Dendritic cell treated with granulocyte-macrophage colony-stimulating factor and Interleukin-4, amounts not matched to agents 40 ng/mL and 50 ng/mL, for 4 days (primary cell): ENCODE measurements at regions not wholly inside any gene's neighbourhood (a gene's known extent, or its start where the extent isn't known, plus 50 kb on each side); places are given as distances from the start of the nearest gene placed in this dataset.
"Not testable (repeated sequence)": the region's sequence is repeated elsewhere in the genome, so short reads cannot be mapped to it uniquely, and the experiment has no call there.

Source experiments
- H3K27ac Mint-ChIP-seq: one replicate; pipeline ENCODE4 v1.8.0; 2022; ENCODE audit warnings: mild to moderate bottlenecking, mixed read lengths
- H3K27me3 Mint-ChIP-seq: one replicate; pipeline ENCODE4 v1.8.0; 2022; ENCODE audit warnings: mild to moderate bottlenecking, mixed read lengths
- H3K36me3 Mint-ChIP-seq: one replicate; pipeline ENCODE4 v1.8.0; 2022; ENCODE audit warnings: low read depth, mixed read lengths
- H3K4me1 Mint-ChIP-seq: one replicate; pipeline ENCODE4 v1.8.0; 2022; ENCODE audit warnings: low read depth, mixed read lengths
- H3K4me3 Mint-ChIP-seq: one replicate; pipeline ENCODE4 v1.8.0; 2022; ENCODE audit warnings: mild to moderate bottlenecking, moderate library complexity, mixed read lengths
- H3K9me3 Mint-ChIP-seq: one replicate; pipeline ENCODE4 v1.8.0; 2022; ENCODE audit warnings: mixed read lengths
- intact Hi-C: fragments of 100-400 bp; cut with micrococcal nuclease; formaldehyde crosslinking; loops from one replicate; pipeline ENCODE4 v1.15.0; 2022

DNA sequence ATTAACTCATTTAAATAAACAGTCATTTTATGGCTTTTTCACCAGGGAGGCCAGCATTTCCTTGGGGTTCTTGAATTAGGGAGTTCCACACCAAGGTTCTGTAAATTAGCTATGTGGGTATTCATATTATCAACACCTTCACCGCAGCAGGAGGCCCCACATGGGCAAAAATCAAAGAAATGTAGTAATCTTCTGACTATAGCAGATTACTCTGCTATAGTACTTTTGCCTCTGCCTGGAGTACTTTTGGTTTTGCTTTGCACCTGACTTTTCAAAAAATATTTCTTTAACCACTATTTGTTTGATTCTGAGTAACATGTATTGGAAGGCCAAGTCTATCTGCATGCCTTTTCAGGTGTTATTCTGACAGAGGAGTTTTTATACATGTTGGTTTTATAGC, 728.1 kb downstream of the TTLL7 start:
- H3K4me1 Mint-ChIP-seq, H3K4me3 Mint-ChIP-seq, H3K27me3 Mint-ChIP-seq, H3K9me3 Mint-ChIP-seq, H3K36me3 Mint-ChIP-seq, intact Hi-C loops, H3K27ac Mint-ChIP-seq: not testable (repeated sequence)

DNA sequence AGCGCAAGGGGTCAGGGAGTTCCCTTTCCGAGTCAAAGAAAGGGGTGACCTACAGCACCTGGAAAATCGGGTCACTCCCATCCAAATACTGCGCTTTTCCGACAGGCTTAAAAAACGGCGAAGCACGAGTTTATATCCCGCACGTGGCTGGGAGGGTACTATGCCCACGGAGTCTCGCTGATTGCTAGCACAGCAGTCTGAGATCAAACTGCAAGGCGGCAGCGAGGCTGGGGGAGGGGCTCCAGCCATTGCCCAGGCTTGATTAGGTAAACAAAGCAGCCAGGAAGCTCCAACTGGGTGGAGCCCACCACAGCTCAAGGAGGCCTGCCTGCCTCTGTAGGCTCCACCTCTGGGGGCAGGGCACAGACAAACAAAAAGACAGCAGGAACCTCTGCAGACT, 735.1 kb downstream of the TTLL7 start:
- H3K4me3 Mint-ChIP-seq, H3K27me3 Mint-ChIP-seq, H3K4me1 Mint-ChIP-seq, H3K27ac Mint-ChIP-seq, intact Hi-C loops, H3K36me3 Mint-ChIP-seq: not testable (repeated sequence)
- H3K9me3 Mint-ChIP-seq, result peaks cover 24% of the 10 kb centered on the region

DNA sequence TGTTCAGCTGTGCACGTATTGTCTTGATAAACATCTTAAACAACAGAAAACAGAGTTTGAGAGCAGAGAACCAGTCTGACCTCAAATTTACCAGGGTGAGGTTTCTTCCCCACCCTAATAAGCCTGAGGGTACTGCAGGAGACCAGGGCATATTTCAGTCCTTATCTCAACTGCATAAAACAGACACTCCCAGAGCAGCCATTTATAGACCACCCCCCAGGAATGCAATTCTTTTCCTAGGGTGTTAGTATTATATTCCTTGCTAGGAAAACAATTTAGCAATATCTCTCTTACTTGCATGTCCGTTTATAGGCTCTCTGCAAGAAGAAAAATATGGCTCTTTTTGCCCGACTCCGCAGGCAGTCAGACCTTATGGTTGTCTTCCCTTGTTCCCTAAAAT, 747.2 kb downstream of the TTLL7 start:
- H3K27ac Mint-ChIP-seq, H3K4me3 Mint-ChIP-seq, H3K36me3 Mint-ChIP-seq, intact Hi-C loops, H3K27me3 Mint-ChIP-seq, H3K4me1 Mint-ChIP-seq: not testable (repeated sequence)
- peaks cover 27% of the 10 kb centered on the region for H3K9me3 Mint-ChIP-seq

DNA sequence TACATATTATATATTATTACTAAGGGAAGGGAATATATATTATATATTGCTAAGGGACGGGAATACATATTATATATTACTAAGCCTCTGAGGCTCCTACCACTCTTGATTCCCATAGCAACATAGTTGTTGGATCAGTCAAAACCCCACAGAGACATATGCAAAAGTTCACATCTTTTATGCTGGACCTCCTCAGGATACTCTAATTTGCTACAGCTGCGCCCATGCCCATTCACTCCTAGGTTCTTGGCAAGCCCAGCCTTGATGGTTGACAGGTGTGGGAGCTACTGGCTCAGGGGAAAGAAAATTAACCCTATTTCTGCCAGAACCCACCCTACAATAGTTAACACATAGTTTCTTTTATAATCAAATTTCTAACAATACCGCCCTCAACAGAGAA, 752.2 kb downstream of the TTLL7 start:
- H3K4me1 Mint-ChIP-seq, H3K36me3 Mint-ChIP-seq, intact Hi-C loops, H3K4me3 Mint-ChIP-seq, H3K27ac Mint-ChIP-seq, H3K27me3 Mint-ChIP-seq: not testable (repeated sequence)
- peaks cover 16% of the 10 kb centered on the region for H3K9me3 Mint-ChIP-seq

DNA sequence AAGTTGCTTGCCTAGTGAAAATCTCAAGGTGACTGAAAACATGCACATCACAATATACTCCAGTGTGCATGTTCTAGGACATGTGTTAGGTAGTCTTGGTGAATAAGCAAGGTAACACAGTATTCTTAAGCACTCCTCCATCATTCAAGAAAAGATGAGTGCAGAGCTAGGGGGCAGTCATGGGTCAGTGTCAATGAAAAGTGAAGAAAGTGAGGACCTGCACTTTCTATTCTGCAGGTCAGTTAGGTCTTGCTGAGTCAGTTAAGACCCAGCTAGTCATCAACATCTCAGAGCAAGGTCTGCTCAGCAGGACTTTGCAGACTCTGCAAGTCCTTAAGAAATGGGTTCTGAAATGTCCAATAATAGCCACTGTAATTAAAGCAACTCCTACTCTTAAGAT, 754.1 kb downstream of the TTLL7 start:
- H3K36me3 Mint-ChIP-seq, H3K27ac Mint-ChIP-seq, intact Hi-C loops, H3K4me3 Mint-ChIP-seq, H3K27me3 Mint-ChIP-seq, H3K9me3 Mint-ChIP-seq, H3K4me1 Mint-ChIP-seq: not testable (repeated sequence)

DNA sequence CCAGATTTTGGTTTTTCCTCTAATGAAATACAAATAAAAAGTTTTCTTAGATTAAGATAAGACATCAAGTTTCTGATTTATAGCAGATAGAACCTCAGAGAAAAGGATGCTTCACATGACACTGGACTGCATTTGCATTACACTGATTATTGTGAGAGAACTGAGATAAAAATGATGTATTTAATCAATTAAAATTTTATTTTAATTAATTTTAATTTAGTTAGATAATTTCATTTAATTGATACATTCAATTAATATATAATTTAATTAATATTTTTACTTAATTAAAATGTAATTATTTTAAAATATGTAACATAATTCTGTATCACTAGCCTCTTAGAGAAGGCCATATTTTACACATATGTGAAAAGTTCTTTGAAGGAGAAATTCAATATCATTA, 759.4 kb downstream of the TTLL7 start:
- H3K4me3 Mint-ChIP-seq, intact Hi-C loops, H3K4me1 Mint-ChIP-seq, H3K36me3 Mint-ChIP-seq, H3K27ac Mint-ChIP-seq, H3K27me3 Mint-ChIP-seq: not testable (repeated sequence)
- peaks cover 13% of the 10 kb centered on the region for H3K9me3 Mint-ChIP-seq

DNA sequence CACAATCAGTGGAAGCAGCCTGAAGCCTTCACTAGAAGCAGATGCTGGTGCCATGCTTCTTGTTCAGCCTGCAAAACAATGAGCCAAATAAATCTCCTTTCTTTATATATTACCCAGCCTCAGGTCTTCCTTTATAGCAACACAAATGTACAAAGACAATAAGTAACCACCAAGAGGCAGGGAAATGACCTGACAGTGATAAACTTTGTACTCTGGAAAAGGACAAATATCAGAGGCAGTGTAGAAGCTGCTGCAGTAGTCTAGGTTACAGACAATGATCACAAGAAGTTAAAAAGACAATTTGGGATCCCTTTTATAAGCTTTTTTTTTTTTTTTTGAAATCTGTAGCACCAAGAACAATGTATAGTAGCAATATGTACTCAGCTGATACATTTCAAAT, 760.3 kb downstream of the TTLL7 start:
- H3K4me3 Mint-ChIP-seq, H3K27me3 Mint-ChIP-seq, H3K4me1 Mint-ChIP-seq, intact Hi-C loops, H3K27ac Mint-ChIP-seq, H3K36me3 Mint-ChIP-seq: not testable (repeated sequence)
- peaks cover 12% of the 10 kb centered on the region for H3K9me3 Mint-ChIP-seq

DNA sequence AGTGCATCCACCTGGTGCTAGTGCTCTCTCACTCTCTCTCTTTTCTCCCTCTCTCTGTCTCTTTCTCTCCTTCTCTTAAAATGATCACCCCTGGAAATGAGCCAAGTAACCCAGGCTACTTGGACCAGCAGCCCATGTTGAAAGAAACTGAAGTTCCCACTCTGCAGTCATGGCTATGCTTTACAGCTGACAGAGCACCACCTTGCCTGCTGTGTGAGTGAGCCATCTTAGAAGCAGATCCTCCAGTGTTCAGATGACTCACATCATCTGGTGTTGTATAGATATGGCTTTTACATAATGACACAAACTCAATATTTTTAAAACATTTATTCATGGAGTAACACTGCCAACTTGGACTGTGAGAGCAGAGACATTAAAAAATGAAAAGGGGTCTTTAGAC, 779.1 kb downstream of the TTLL7 start:
- peaks cover 40% of the 10 kb centered on the region for H3K9me3 Mint-ChIP-seq
- H3K36me3 Mint-ChIP-seq, H3K27me3 Mint-ChIP-seq, H3K4me1 Mint-ChIP-seq, intact Hi-C loops, H3K27ac Mint-ChIP-seq, H3K4me3 Mint-ChIP-seq: not testable (repeated sequence)

DNA sequence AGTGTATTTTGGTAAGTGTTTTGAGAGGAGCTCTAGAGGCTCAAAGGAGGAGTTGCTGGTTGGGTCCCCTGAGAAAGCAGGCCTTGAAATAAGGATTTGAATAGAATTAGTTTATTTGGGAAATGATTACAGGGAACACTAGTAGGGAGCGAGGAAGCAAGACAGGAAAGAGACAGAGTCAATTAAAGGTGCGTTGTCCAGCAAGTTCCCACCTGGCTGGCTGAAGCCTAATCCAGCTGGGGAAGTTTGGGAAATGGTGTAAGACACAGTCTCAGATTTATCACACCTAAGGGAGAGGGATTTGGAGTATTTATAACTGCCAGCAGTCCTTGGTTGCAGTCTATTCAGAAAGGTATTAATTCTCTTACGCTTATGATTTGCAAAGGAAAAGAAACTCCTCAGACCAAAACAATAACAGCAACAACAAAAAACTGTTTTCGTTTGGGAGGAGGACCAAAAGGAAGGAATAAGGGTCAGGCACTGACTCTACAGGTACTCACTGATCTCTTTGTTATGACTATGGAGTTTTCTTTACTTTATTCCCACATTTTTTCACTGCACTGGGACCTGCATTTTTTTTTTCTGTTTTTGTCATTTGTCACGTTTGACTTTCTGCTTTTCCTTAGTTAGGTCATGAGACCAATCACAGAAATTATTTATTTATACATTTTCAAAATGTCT, 780.8 kb downstream of the TTLL7 start:
- H3K36me3 Mint-ChIP-seq, H3K4me1 Mint-ChIP-seq, H3K27me3 Mint-ChIP-seq, H3K27ac Mint-ChIP-seq, intact Hi-C loops, H3K4me3 Mint-ChIP-seq: not testable (repeated sequence)
- H3K9me3 Mint-ChIP-seq, result peaks cover 50% of the 10 kb centered on the region

DNA sequence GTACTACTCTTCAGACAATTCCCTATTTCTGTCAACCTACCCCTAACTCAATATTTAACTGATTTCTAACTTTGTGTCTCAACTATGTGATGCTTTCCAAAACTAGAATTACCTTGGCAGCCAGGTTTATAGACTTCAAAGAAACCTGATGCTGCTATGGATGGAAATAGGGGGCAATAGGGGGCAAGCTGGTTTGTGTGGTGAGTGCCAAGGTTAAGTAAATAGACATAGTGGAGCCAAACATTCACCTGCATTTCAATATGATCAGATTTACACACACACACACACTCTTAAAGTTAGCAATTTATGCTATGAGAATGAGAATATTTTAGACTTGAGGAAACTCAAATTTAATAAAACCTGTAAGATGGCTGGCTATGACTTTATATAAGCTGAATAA, 784.6 kb downstream of the TTLL7 start:
- H3K27ac Mint-ChIP-seq, H3K4me1 Mint-ChIP-seq, H3K4me3 Mint-ChIP-seq, H3K36me3 Mint-ChIP-seq, H3K27me3 Mint-ChIP-seq, intact Hi-C loops: not testable (repeated sequence)
- peaks cover 27% of the 10 kb centered on the region for H3K9me3 Mint-ChIP-seq

DNA sequence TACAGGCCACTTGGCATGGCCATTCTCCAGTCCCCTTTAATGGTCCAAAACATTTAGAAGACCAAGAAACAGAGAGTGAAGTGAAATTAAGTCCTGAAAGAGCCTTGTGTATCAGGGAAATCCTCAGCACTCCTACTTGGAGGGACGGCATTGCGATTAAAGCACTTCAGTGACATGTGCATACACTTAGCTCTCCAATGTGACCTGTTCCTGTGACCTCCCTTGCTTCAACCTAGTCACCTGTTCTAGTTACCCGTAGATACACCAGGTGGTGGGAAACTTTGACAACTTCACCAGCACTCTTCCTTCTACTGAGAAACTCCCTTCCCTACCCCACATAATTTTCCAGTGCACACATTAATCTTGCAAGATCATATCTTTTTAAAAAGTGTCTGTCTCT, 785.3 kb downstream of the TTLL7 start:
- H3K27me3 Mint-ChIP-seq, H3K36me3 Mint-ChIP-seq, intact Hi-C loops, H3K4me3 Mint-ChIP-seq, H3K4me1 Mint-ChIP-seq, H3K27ac Mint-ChIP-seq: not testable (repeated sequence)
- peaks cover 23% of the 10 kb centered on the region for H3K9me3 Mint-ChIP-seq

DNA sequence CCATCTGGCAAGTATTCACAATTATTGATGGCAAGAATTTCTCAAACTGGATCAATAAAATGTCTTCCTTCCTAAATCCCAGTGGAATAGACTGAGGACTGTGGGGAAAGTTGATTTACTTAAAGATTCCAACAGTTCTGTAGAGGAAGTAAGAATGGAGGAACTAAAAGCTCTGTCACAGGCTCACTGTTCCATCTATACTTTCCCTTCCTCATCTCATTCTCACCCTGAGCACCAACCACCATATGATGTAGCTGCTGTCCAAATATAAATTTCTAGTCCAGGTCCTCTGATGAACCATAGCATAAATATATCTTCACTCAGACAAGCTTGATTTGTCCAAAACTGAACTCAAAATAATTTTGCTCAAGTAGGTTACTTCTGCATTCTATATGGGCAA, 786.9 kb downstream of the TTLL7 start:
- H3K27me3 Mint-ChIP-seq, H3K4me3 Mint-ChIP-seq, intact Hi-C loops, H3K4me1 Mint-ChIP-seq, H3K36me3 Mint-ChIP-seq, H3K27ac Mint-ChIP-seq: not testable (repeated sequence)
- H3K9me3 Mint-ChIP-seq, result peaks cover 12% of the 10 kb centered on the region

DNA sequence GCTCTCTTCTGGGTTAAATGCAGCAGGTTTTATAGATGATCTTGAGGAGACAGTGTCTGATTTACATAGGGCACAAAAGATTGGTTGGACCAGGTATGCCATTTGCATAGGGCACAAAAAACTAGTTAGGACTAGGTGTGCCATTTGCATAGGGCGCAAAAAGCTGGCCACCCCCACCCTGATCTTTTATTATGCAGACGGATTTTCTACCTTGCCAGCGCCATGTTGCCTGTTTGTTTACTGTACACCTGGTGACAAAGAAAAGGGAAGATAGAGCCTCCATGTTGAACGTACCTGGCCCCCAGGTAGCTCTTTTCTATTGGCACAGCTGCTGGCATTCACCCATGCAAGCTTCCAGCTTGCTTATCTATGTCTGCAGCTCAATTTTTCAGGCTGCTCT, 790.4 kb downstream of the TTLL7 start:
- H3K27ac Mint-ChIP-seq, H3K4me3 Mint-ChIP-seq, H3K36me3 Mint-ChIP-seq, H3K4me1 Mint-ChIP-seq, H3K27me3 Mint-ChIP-seq, intact Hi-C loops: not testable (repeated sequence)
- H3K9me3 Mint-ChIP-seq, result peaks cover 12% of the 10 kb centered on the region

DNA sequence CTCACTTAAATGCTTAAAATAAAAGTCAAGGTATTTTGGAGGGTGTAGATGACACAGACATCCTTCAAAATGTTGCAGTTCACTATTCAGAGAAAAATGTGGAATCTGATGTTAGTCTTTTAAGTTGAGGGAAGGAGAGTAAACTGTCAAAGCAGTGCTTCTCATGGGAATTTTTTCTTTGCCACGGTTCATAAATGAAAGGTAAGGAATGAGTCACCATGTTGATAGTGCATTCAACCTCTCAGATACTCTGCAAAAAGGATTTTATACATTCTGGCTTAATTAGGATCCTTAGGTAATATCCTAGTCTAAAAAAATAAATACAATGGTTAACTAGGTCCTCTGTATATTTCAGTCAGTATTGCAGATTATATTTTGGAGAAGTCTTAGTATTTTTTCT, 804.3 kb downstream of the TTLL7 start:
- H3K27me3 Mint-ChIP-seq, H3K36me3 Mint-ChIP-seq: not testable (repeated sequence)
- H3K9me3 Mint-ChIP-seq, result peaks cover 13% of the 10 kb centered on the region

DNA sequence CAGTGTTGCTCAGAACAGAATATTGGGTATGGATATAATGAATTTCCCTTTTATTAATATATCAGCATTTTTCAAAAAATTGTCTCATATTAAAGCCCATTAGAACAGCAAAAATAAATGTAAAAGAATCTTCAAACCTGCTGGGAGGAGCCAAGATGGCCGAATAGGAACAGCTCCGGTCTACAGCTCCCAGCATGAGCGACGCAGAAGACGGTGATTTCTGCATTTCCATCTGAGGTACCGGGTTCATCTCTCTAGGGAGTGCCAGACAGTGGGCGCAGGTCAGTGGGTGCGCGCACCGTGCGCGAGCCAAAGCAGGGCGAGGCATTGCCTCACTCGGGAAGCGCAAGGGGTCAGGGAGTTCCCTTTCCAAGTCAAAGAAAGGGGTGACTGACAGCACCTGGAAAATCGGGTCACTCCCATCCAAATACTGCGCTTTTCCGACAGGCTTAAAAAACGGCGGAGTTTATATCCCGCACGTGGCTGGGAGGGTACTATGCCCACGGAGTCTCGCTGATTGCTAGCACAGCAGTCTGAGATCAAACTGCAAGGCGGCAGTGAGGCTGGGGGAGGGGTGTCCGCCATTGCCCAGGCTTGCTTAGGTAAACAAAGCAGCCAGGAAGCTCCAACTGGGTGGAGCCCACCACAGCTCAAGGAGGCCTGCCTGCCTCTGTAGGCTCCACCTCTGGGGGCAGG, 816.8 kb downstream of the TTLL7 start:
- intact Hi-C loops, H3K27ac Mint-ChIP-seq, H3K27me3 Mint-ChIP-seq, H3K4me3 Mint-ChIP-seq, H3K36me3 Mint-ChIP-seq, H3K4me1 Mint-ChIP-seq: not testable (repeated sequence)
- H3K9me3 Mint-ChIP-seq, result peaks cover 33% of the 10 kb centered on the region

More for the DNA sequence above, 804.3 kb downstream of the TTLL7 start:
- H3K27ac Mint-ChIP-seq, intact Hi-C loops, H3K4me1 Mint-ChIP-seq, H3K4me3 Mint-ChIP-seq: not testable (repeated sequence)
